ENCODE measurements at regions not wholly inside any gene's neighbourhood (a gene's known extent, or its start where the extent isn't known, plus 50 kb on each side); places are given as distances from the start of the nearest gene placed in this dataset.

DNA sequence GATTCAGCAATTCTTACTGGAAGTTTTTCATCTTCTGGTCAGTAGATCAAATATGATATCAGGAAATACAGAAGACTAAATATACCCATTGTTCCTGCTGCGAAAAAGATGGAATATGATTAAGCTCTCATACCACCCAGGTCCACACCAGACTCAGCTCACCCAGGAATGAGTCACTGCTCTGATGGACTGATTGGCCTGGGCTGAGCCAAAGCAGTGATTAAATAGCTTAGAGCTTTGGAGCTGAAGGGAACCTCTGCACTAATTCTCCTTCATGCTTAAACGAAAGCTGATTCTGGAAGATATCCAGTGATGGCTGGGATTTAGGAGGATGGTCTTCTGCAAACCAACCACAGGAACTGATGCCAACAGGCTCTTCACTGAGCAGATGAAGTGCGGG is 62.0 kb upstream of the SYT1 start:
- intact Hi-C loops (cut with DNase I), result no loop called here
- 79 to 80% methylated on average over 3 of the region's 3 CpGs for WGBS, 2 donors
- Histone ChIP-seq H3K4me3 (replicated peaks in 1 of 3) (no peak overlapping the region), H3K27me3 (no peaks in the 10 kb centered on the region), H3K27ac (no peak overlapping the region), H3K9me3 (no peaks in the 10 kb centered on the region), H3K36me3 (no peaks in the 10 kb centered on the region), H3K4me1 (no peaks in the 10 kb centered on the region)
- DNase-seq, result no peak
- no peak for TF ChIP-seq POLR2A (IDR thresholded peaks at IDR 0.05)
- TF ChIP-seq, protein P1, sequence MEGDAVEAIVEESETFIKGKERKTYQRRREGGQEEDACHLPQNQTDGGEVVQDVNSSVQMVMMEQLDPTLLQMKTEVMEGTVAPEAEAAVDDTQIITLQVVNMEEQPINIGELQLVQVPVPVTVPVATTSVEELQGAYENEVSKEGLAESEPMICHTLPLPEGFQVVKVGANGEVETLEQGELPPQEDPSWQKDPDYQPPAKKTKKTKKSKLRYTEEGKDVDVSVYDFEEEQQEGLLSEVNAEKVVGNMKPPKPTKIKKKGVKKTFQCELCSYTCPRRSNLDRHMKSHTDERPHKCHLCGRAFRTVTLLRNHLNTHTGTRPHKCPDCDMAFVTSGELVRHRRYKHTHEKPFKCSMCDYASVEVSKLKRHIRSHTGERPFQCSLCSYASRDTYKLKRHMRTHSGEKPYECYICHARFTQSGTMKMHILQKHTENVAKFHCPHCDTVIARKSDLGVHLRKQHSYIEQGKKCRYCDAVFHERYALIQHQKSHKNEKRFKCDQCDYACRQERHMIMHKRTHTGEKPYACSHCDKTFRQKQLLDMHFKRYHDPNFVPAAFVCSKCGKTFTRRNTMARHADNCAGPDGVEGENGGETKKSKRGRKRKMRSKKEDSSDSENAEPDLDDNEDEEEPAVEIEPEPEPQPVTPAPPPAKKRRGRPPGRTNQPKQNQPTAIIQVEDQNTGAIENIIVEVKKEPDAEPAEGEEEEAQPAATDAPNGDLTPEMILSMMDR (IDR thresholded peaks at IDR 0.05), result no peak

DNA sequence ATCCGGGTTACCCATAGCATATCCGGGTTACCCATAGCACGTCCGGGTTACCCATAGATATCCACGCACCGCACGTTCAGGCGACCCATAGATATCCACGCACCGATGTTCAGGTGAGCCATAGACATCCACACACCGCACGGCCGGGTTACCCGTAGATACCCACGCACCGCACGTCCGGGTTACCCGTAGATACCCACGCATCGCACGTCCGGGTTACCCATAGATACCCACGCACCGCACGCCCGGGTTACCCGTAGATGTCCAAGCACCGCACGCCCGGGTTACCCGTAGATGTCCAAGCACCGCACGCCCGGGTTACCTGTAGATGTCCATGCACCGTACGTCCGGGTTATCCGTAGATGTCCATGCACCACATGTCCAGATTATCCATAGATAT is 60.3 kb upstream of the SYT1 start:
- TF ChIP-seq, protein P1 (IDR thresholded peaks at IDR 0.05), result no peak
- TF ChIP-seq POLR2A (IDR thresholded peaks at IDR 0.05), result no peak
- intact Hi-C loops (cut with DNase I), result no loop called here
- no peak overlapping the region for H3K4me3 ChIP-seq (replicated peaks in 1 of 3)
- H3K36me3 ChIP-seq, result no peaks in the 10 kb centered on the region
- no peak overlapping the region for H3K27ac ChIP-seq
- H3K4me1 ChIP-seq, result no peaks in the 10 kb centered on the region
- no peaks in the 10 kb centered on the region for H3K9me3 ChIP-seq
- 95% methylated on average over 39 of the region's 39 CpGs for WGBS, 2 donors
- no peaks in the 10 kb centered on the region for H3K27me3 ChIP-seq
- no peak for DNase-seq

Data from thyroid gland (tissue), 4 donors.